HG02852 (cell line): ENCODE measurements at regions not wholly inside any gene's neighbourhood (a gene's known extent, or its start where the extent isn't known, plus 50 kb on each side); places are given as distances from the start of the nearest gene placed in this dataset.
A peak's percentile ranks its signal among the peaks of the same experiment; 100 is the strongest.
"Not testable (repeated sequence)": the region's sequence is repeated elsewhere in the genome, so short reads cannot be mapped to it uniquely, and the experiment has no call there.

Source experiments
- ATAC-seq: cut with Tn5 transposase; IDR thresholded peaks from one replicate; pipeline ENCODE4 v1.9.1; 2021; ENCODE audit warnings: mild to moderate bottlenecking, moderate library complexity; ENCODE audit not compliant: unreplicated experiment

- no peak for ATAC-seq
These were observed 50.6 kb upstream of the C1QTNF9B start for GRCh38 chr13:23947893-23948292.

- ATAC-seq: no peak
These were observed 51.9 kb upstream of the C1QTNF9B start for GRCh38 chr13:23949200-23949599.

GRCh38 chr13:23949736-23950135 lies 52.4 kb upstream of the C1QTNF9B start:
- no peak for ATAC-seq

- ATAC-seq: no peak
These were observed 53.6 kb upstream of the C1QTNF9B start for GRCh38 chr13:23950736-23951510.

- no peak for ATAC-seq
These were observed 55.5 kb upstream of the C1QTNF9B start for GRCh38 chr13:23952796-23953195.

GRCh38 chr13:23953860-23954512 lies 56.7 kb upstream of the C1QTNF9B start:
- ATAC-seq: no peak

GRCh38 chr13:23955064-23955463 lies 57.8 kb upstream of the C1QTNF9B start:
- ATAC-seq: no peak

- ATAC-seq: peak; percentile 67
These were observed 58.8 kb upstream of the C1QTNF9B start for GRCh38 chr13:23956106-23956505.

- ATAC-seq: no peak
These were observed 60.7 kb upstream of the C1QTNF9B start for GRCh38 chr13:23957981-23958380.

GRCh38 chr13:23959231-23959862 lies 62.0 kb upstream of the C1QTNF9B start:
- ATAC-seq: no peak

- no peak for ATAC-seq
These were observed 63.4 kb upstream of the C1QTNF9B start for GRCh38 chr13:23960566-23961156.

GRCh38 chr13:23963184-23963931 lies 66.1 kb upstream of the C1QTNF9B start:
- no peak for ATAC-seq

- ATAC-seq: no peak
These were observed 66.6 kb upstream of the C1QTNF9B start for GRCh38 chr13:23963947-23964346.

- ATAC-seq: no peak
These were observed 68.0 kb upstream of the C1QTNF9B start for GRCh38 chr13:23965346-23965745.

GRCh38 chr13:23966221-23966690 lies 69.0 kb upstream of the C1QTNF9B start:
- ATAC-seq: no peak

GRCh38 chr13:23966691-23967615 lies 69.7 kb upstream of the C1QTNF9B start:
- peak; percentile 70 for ATAC-seq

- ATAC-seq: not testable (repeated sequence)
These were observed 70.5 kb upstream of the C1QTNF9B start for GRCh38 chr13:23967792-23968191.

GRCh38 chr13:23969647-23970046 lies 72.3 kb upstream of the C1QTNF9B start:
- ATAC-seq: no peak

- peak; percentile 80 for ATAC-seq
These were observed 82.3 kb upstream of the C1QTNF9B start for GRCh38 chr13:23979361-23980159.
